ENCODE measurements at regions not wholly inside any gene's neighbourhood (a gene's known extent, or its start where the extent isn't known, plus 50 kb on each side); places are given as distances from the start of the nearest gene placed in this dataset.

DNA sequence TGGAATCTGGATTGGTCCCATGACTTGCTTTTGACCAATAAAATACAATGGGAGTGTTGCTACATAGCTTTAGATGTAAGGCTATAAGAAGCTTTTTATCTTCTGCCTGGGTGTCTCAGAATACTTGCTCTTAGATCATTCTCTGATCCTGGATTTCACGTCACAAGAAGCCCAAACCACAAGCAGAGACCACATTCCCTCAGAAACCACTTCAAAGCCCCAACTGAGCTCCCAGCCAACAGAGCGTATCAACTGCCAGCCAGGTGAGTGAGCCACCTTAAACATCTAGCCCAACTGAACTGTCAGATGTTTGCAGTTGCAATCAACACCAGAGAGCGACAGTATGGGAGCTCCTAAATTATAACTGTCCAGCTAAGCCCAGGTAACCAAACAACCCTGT, 687.1 kb downstream of the TLE1 start:
- POLR2A ChIA-PET: no interaction called here
- no peaks in the 10 kb centered on the region for H3K9me1 ChIP-seq (ENCODE audit: control insufficient read depth, insufficient read depth, low read length)
- no peaks in the 10 kb centered on the region for H3K4me1 ChIP-seq (replicated peaks in 1 of 2; ENCODE audit: control insufficient read depth in 2 of 2, insufficient read depth in 2 of 2, low read length in 2 of 2)
- H4K20me1 ChIP-seq (replicated peaks; ENCODE audit: control insufficient read depth, insufficient read depth, low read length): no peaks in the 10 kb centered on the region
- H3K4me3 ChIP-seq: no peak overlapping the region
- DNase-seq (ENCODE audit: extremely low read depth in 1 of 4, low spot score in 3 of 4) (no peak), ATAC-seq (no peak), FAIRE-seq (no peak)
- TF ChIP-seq NEUROD1 (IDR thresholded peaks at IDR 0.05; ENCODE audit: borderline replicate concordance, low read depth, low read length, partially characterized antibody) (no peak), RCOR1 (IDR thresholded peaks at IDR 0.05; ENCODE audit: borderline replicate concordance in 1 of 2, low read depth in 2 of 2, low read length in 2 of 2) (no peak), SETDB1 (IDR thresholded peaks at IDR 0.05; ENCODE audit: low read length) (no peak)
- 0% methylated on average over 2 of the region's 3 CpGs for WGBS (ENCODE audit: insufficient coverage, low coverage, missing lambda C conversion rate)
- H3K79me2 ChIP-seq (ENCODE audit: control insufficient read depth, insufficient read depth, low read length): no peaks in the 10 kb centered on the region
- H3K36me3 ChIP-seq (ENCODE audit: control insufficient read depth, insufficient read depth, low read length): no peaks in the 10 kb centered on the region
- H2AFZ ChIP-seq (ENCODE audit: low read depth, low read length): no peak overlapping the region
- no peaks in the 10 kb centered on the region for H3K27me3 ChIP-seq (ENCODE audit: control insufficient read depth in 2 of 2, insufficient read depth in 2 of 2, low read length in 2 of 2)
- in situ Hi-C loops (cut with MboI): no loop called here
- H3K9ac ChIP-seq (ENCODE audit: insufficient read depth in 1 of 2, low read depth in 2 of 2, low read length in 2 of 2): no peak overlapping the region
- intact Hi-C loops (cut with micrococcal nuclease): no loop called here
- H3K9me3 ChIP-seq (replicated peaks; ENCODE audit: control insufficient read depth, insufficient read depth, low read depth, low read length): no peaks in the 10 kb centered on the region
- CTCF ChIA-PET (ENCODE audit: low intra/inter-chr PET ratio): no interaction called here
- no TSS peak for BruUV-seq (replicated peaks)
- no peak overlapping the region for H3K27ac ChIP-seq (ENCODE audit: extremely low read depth, low read depth, low read length)
- no peak overlapping the region for H3K4me2 ChIP-seq (ENCODE audit: insufficient read depth, low read length)

GRCh38 chr9:80995759-80996158, 693.6 kb downstream of the TLE1 start:
- no TSS peak for BruUV-seq (replicated peaks)
- ATAC-seq (no peak), DNase-seq (ENCODE audit: extremely low read depth in 1 of 4, low spot score in 3 of 4) (no peak), FAIRE-seq (no peak)
- H3K27me3 ChIP-seq (ENCODE audit: control insufficient read depth in 2 of 2, insufficient read depth in 2 of 2, low read length in 2 of 2): no peaks in the 10 kb centered on the region
- H3K9ac ChIP-seq (ENCODE audit: insufficient read depth in 1 of 2, low read depth in 2 of 2, low read length in 2 of 2): no peak overlapping the region
- 0% methylated on average over 4 of the region's 4 CpGs for WGBS (ENCODE audit: insufficient coverage, low coverage, missing lambda C conversion rate)
- H3K27ac ChIP-seq (ENCODE audit: extremely low read depth, low read depth, low read length): no peak overlapping the region
- no peaks in the 10 kb centered on the region for H3K9me3 ChIP-seq (replicated peaks; ENCODE audit: control insufficient read depth, insufficient read depth, low read depth, low read length)
- TF ChIP-seq IRF2 (CRISPR knock-in tag; IDR thresholded peaks at IDR 0.05): no peak
- no peak for TF ChIP-seq POLR3G (IDR thresholded peaks at IDR 0.05; ENCODE audit: extremely low read depth, insufficient read length, insufficient replicate concordance)
- TF ChIP-seq ZNF263 (CRISPR knock-in tag; IDR thresholded peaks at IDR 0.05; ENCODE audit: borderline replicate concordance): no peak
- no peak for TF ChIP-seq TEAD4 (IDR thresholded peaks at IDR 0.05; ENCODE audit: low read length)
- no peak for TF ChIP-seq TEAD4 (CRISPR knock-in tag; IDR thresholded peaks at IDR 0.05; ENCODE audit: borderline replicate concordance)
- no peak for TF ChIP-seq NCOA2 (IDR thresholded peaks at IDR 0.05; ENCODE audit: partially characterized antibody in 2 of 2)
- TF ChIP-seq RB1 (IDR thresholded peaks at IDR 0.05; ENCODE audit: low read depth): no peak
- no peak for TF ChIP-seq KDM1A (IDR thresholded peaks at IDR 0.05)
- TF ChIP-seq KLF1 (tag; IDR thresholded peaks at IDR 0.05): no peak
- TF ChIP-seq DEAF1 (CRISPR knock-in tag; IDR thresholded peaks at IDR 0.05): no peak
- TF ChIP-seq ZC3H4 (CRISPR knock-in tag; IDR thresholded peaks at IDR 0.05; ENCODE audit: borderline replicate concordance): no peak
- no peak for TF ChIP-seq ZNF354B (CRISPR knock-in tag; IDR thresholded peaks at IDR 0.05)
- TF ChIP-seq HDGF (IDR thresholded peaks at IDR 0.05): no peak
- no peak for TF ChIP-seq NBN (IDR thresholded peaks at IDR 0.05; ENCODE audit: low read depth)
- no peak for TF ChIP-seq OTX1 (CRISPR knock-in tag; IDR thresholded peaks at IDR 0.05)
- no peak for TF ChIP-seq GATAD2B (IDR thresholded peaks at IDR 0.05; ENCODE audit: borderline replicate concordance)
- TF ChIP-seq HNRNPUL1 (IDR thresholded peaks at IDR 0.05; ENCODE audit: low read length): no peak
- H2AFZ ChIP-seq (ENCODE audit: low read depth, low read length): no peak overlapping the region
- H3K4me3 ChIP-seq: no peak overlapping the region
- no peak overlapping the region for H3K4me2 ChIP-seq (ENCODE audit: insufficient read depth, low read length)
- intact Hi-C loops (cut with micrococcal nuclease) (no loop called here), in situ Hi-C loops (cut with MboI) (no loop called here)
- H3K79me2 ChIP-seq (ENCODE audit: control insufficient read depth, insufficient read depth, low read length): no peaks in the 10 kb centered on the region
- H4K20me1 ChIP-seq (replicated peaks; ENCODE audit: control insufficient read depth, insufficient read depth, low read length): no peaks in the 10 kb centered on the region
- CTCF ChIA-PET (ENCODE audit: low intra/inter-chr PET ratio): no interaction called here
- no peaks in the 10 kb centered on the region for H3K9me1 ChIP-seq (ENCODE audit: control insufficient read depth, insufficient read depth, low read length)
- H3K36me3 ChIP-seq (ENCODE audit: control insufficient read depth, insufficient read depth, low read length): no peaks in the 10 kb centered on the region
- H3K4me1 ChIP-seq (replicated peaks in 1 of 2; ENCODE audit: control insufficient read depth in 2 of 2, insufficient read depth in 2 of 2, low read length in 2 of 2): no peaks in the 10 kb centered on the region
- POLR2A ChIA-PET: no interaction called here
